Choroid plexus epithelial cell (primary cell): ENCODE measurements at regions not wholly inside any gene's neighbourhood (a gene's known extent, or its start where the extent isn't known, plus 50 kb on each side); places are given as distances from the start of the nearest gene placed in this dataset.

Experiments
- DNase-seq: peaks from one replicate; pipeline ENCODE4 v3.0.0-alpha.2; 2010; ENCODE audit warnings: low read depth
- H3K4me3 ChIP-seq: 2 replicates; pipeline ENCODE4 v1.5.1; 2011; ENCODE audit warnings: low read depth, mild to moderate bottlenecking, control low read depth, low read length, moderate library complexity
- CTCF ChIP-seq: conservative IDR thresholded peaks from 2 replicates; pipeline ENCODE4 v1.5.1; 2011; ENCODE audit warnings: low read depth, mild to moderate bottlenecking, control low read depth, inconsistent platforms, low read length, moderate library complexity

- TF ChIP-seq CTCF = no peak
- DNase-seq = no peak
- no peak overlapping the region for H3K4me3 ChIP-seq
Measured at GRCh38 chr20:20829681-20830080, 117.2 kb upstream of the RALGAPA2 start.

GRCh38 chr20:20827992-20828597 is 115.7 kb upstream of the RALGAPA2 start:
- H3K4me3 ChIP-seq = no peak overlapping the region
- no peak for DNase-seq
- no peak for TF ChIP-seq CTCF

- DNase-seq = peak; percentile 37
- TF ChIP-seq CTCF = peak; percentile 76
- H3K4me3 ChIP-seq = no peak overlapping the region
Measured at GRCh38 chr20:20824924-20825584, 112.6 kb upstream of the RALGAPA2 start.

DNA sequence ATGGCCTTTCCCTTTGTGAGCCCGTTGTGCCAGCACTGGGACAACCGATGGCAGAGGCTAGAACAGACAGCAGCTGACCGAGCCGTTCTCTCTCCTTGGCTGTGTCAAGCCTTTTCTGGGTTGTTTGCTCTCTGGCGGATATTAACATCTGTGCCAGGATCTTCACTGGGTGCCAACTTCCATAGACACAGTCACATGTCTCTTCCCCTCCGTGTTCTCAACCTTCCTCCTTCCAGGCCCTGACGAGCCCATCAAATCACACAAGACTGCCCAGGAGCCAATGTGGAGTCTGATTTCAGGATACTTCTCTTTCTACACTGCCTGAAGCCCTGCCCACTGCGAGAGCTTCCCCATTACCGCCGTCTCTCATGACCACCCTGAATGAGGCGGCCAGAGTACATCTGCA is 111.0 kb upstream of the RALGAPA2 start:
- H3K4me3 ChIP-seq = no peak overlapping the region
- no peak for TF ChIP-seq CTCF
- DNase-seq = no peak

DNA sequence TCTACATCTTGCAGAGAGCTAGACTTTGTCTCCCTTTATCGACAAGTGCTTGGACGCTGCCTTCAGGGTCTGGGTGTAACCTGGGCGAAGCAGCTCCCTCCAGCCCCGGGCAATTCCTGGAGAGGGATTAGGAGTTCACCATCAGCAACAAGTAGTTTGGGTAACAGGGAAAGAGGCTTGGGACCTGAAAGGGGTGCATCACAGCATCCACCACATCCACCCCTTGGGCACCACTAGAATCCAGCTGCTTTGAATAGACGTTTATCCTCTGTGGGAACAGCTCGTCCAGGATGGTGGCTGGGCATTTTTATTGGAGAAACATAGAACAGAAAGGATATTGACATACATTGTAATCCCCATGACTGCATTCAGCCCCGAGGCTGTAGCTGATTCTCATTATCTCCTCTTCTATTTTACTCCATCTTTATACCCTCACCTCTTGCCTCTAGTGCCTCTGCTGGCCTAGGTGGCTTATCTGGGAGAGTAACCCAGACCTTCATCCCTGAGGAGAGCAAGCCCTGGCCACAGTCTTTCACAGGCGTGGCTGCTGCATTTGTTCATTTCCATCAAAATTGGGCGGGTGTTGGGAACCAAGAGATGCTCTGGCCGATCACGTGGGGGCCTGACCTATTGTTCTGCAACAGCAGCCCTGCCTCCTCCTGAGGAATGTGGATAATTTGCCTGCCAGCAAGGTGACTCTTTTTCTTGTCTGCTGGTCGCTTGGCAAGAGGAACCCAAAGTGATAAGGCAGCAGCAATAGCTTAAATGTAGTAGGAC is 109.2 kb upstream of the RALGAPA2 start:
- TF ChIP-seq CTCF = no peak
- no peak for DNase-seq
- no peak overlapping the region for H3K4me3 ChIP-seq

- no peak for TF ChIP-seq CTCF
- no peak overlapping the region for H3K4me3 ChIP-seq
- DNase-seq = no peak
Measured at GRCh38 chr20:20820785-20821483, 108.5 kb upstream of the RALGAPA2 start.
